Fibroblast of mammary gland (primary cell): ENCODE measurements at regions not wholly inside any gene's neighbourhood (a gene's known extent, or its start where the extent isn't known, plus 50 kb on each side); places are given as distances from the start of the nearest gene placed in this dataset.

ENCODE experiments used
- DNase-seq: peaks from one replicate; pipeline ENCODE4 v3.0.0-alpha.2; 2010; ENCODE audit warnings: low read depth
- H3K4me3 ChIP-seq: 2 replicates; pipeline ENCODE4 v1.5.1; 2011; ENCODE audit warnings: low read depth, mild to moderate bottlenecking, low read length, moderate library complexity; ENCODE audit not compliant: control insufficient read depth
- CTCF ChIP-seq: conservative IDR thresholded peaks from 2 replicates; pipeline ENCODE4 v1.5.1; 2011; ENCODE audit warnings: low read depth, low read length, inconsistent platforms; ENCODE audit not compliant: control insufficient read depth, insufficient read depth

- TF ChIP-seq CTCF: no peak
- H3K4me3 ChIP-seq: no peak overlapping the region
- no peak for DNase-seq
Observed at GRCh38 chr21:28604946-28605537, 387.6 kb downstream of the LTN1 start.

GRCh38 chr21:28602546-28602945, 390.1 kb downstream of the LTN1 start:
- TF ChIP-seq CTCF: no peak
- H3K4me3 ChIP-seq: no peak overlapping the region
- DNase-seq: no peak

GRCh38 chr21:28598214-28598613, 394.5 kb downstream of the LTN1 start:
- no peak for TF ChIP-seq CTCF
- H3K4me3 ChIP-seq: no peak overlapping the region
- no peak for DNase-seq

- no peak for DNase-seq
- no peak for TF ChIP-seq CTCF
- H3K4me3 ChIP-seq: no peak overlapping the region
Observed at GRCh38 chr21:28592205-28592865, 400.3 kb downstream of the LTN1 start.

- no peak overlapping the region for H3K4me3 ChIP-seq
- no peak for DNase-seq
- TF ChIP-seq CTCF: no peak
Observed at GRCh38 chr21:28590676-28591075, 402.0 kb downstream of the LTN1 start.

GRCh38 chr21:28590026-28590425, 402.7 kb downstream of the LTN1 start:
- no peak overlapping the region for H3K4me3 ChIP-seq
- TF ChIP-seq CTCF: no peak
- DNase-seq: no peak
